COR-L47 (cell line): ENCODE measurements at regions not wholly inside any gene's neighbourhood (a gene's known extent, or its start where the extent isn't known, plus 50 kb on each side); places are given as distances from the start of the nearest gene placed in this dataset.
"Not testable (repeated sequence)": the region's sequence is repeated elsewhere in the genome, so short reads cannot be mapped to it uniquely, and the experiment has no call there.

Experiments
- DNase-seq: peaks from one replicate; lab custom pipeline; 2025; lab: John Stamatoyannopoulos, UW

GRCh38 chr4:23084559-23085248, 392.0 kb downstream of the GBA3 start:
- DNase-seq: no peak

GRCh38 chr4:23083391-23083790, 390.7 kb downstream of the GBA3 start:
- DNase-seq: no peak

GRCh38 chr4:23080171-23080570, 387.4 kb downstream of the GBA3 start:
- not testable (repeated sequence) for DNase-seq

GRCh38 chr4:23070848-23071570, 378.3 kb downstream of the GBA3 start:
- DNase-seq: no peak

GRCh38 chr4:23068756-23069155, 376.0 kb downstream of the GBA3 start:
- no peak for DNase-seq

- DNase-seq: no peak
Measured at GRCh38 chr4:23068287-23068686, 375.6 kb downstream of the GBA3 start.

- DNase-seq: no peak
Measured at GRCh38 chr4:23062188-23062587, 369.5 kb downstream of the GBA3 start.

- no peak for DNase-seq
Measured at GRCh38 chr4:23061431-23061830, 368.7 kb downstream of the GBA3 start.

- DNase-seq: no peak
Measured at GRCh38 chr4:23060776-23061175, 368.0 kb downstream of the GBA3 start.

GRCh38 chr4:23058165-23058776, 365.5 kb downstream of the GBA3 start:
- DNase-seq: no peak

- DNase-seq: no peak
Measured at GRCh38 chr4:23041501-23041900, 348.8 kb downstream of the GBA3 start.

- DNase-seq: no peak
Measured at GRCh38 chr4:23040539-23040938, 347.8 kb downstream of the GBA3 start.

GRCh38 chr4:23039818-23040217, 347.1 kb downstream of the GBA3 start:
- DNase-seq: no peak

GRCh38 chr4:23038626-23039491, 346.1 kb downstream of the GBA3 start:
- no peak for DNase-seq

GRCh38 chr4:23036921-23037495, 344.3 kb downstream of the GBA3 start:
- DNase-seq: no peak

GRCh38 chr4:23036503-23036902, 343.8 kb downstream of the GBA3 start:
- no peak for DNase-seq

GRCh38 chr4:23035521-23036056, 342.9 kb downstream of the GBA3 start:
- no peak for DNase-seq

GRCh38 chr4:23034731-23035130, 342.0 kb downstream of the GBA3 start:
- DNase-seq: no peak

- DNase-seq: no peak
Measured at GRCh38 chr4:23033796-23034195, 341.1 kb downstream of the GBA3 start.

GRCh38 chr4:23028875-23029274, 336.1 kb downstream of the GBA3 start:
- DNase-seq: no peak

- no peak for DNase-seq
Measured at GRCh38 chr4:23023666-23024065, 330.9 kb downstream of the GBA3 start.

- peak; percentile 35 for DNase-seq
Measured at GRCh38 chr4:23023121-23023520, 330.4 kb downstream of the GBA3 start.
